ENCODE measurements at regions not wholly inside any gene's neighbourhood (a gene's known extent, or its start where the extent isn't known, plus 50 kb on each side); places are given as distances from the start of the nearest gene placed in this dataset.

DNA sequence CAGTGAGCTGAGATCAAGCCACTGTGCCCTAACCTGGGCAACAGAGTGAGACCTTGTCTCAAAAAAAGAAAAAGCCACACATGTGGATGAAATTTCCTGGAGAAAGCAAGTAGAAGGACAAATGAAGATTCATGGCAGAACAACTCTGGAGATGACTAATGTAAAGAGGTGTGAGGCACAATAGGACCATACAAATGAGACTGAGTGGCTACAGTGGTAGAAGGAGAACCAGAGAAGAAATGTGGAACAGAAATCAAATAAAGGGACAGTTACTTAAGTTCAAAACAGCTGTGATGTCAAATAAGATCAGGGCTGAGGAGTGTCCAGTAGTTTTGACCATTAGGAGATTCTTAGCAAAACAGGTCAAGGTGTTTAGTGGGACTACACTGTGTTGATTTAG lies 130.9 kb upstream of the CDK6 start:
- H3K9me3 ChIP-seq (ENCODE audit: control insufficient read depth in 4 of 4, low read length in 3 of 4) = no peaks in the 10 kb centered on the region
- DNase-seq (ENCODE audit: low spot score) = no peak
- peaks cover 0 to 3% (median 1%) of the 10 kb centered on the region in 4 donors for H3K27me3 ChIP-seq (ENCODE audit: control insufficient read depth in 4 of 4, insufficient read depth in 4 of 4, low read length in 3 of 4)
- H3K36me3 ChIP-seq (ENCODE audit: control insufficient read depth in 4 of 4, insufficient read depth in 3 of 4, low read depth in 1 of 4, low read length in 3 of 4) = no peaks in the 10 kb centered on the region
- no peak overlapping the region for H3K27ac ChIP-seq (ENCODE audit: low read depth in 1 of 2, low read length in 2 of 2)
- H3K4me1 ChIP-seq (ENCODE audit: control insufficient read depth in 4 of 4, insufficient read depth in 4 of 4, low read length in 3 of 4) = no peaks in the 10 kb centered on the region
- H3K9ac ChIP-seq (ENCODE audit: low read depth in 1 of 2, low read length in 2 of 2) = no peak overlapping the region
- no peak overlapping the region for H3K4me3 ChIP-seq (ENCODE audit: low read depth in 1 of 3, low read length in 3 of 3)
- TF ChIP-seq HNF4A (conservative IDR thresholded peaks at IDR 0.05) = no peak
- no peak for TF ChIP-seq MAX (IDR thresholded peaks at IDR 0.05)
- TF ChIP-seq YY1 (IDR thresholded peaks at IDR 0.05) = no peak
- TF ChIP-seq, protein P1, sequence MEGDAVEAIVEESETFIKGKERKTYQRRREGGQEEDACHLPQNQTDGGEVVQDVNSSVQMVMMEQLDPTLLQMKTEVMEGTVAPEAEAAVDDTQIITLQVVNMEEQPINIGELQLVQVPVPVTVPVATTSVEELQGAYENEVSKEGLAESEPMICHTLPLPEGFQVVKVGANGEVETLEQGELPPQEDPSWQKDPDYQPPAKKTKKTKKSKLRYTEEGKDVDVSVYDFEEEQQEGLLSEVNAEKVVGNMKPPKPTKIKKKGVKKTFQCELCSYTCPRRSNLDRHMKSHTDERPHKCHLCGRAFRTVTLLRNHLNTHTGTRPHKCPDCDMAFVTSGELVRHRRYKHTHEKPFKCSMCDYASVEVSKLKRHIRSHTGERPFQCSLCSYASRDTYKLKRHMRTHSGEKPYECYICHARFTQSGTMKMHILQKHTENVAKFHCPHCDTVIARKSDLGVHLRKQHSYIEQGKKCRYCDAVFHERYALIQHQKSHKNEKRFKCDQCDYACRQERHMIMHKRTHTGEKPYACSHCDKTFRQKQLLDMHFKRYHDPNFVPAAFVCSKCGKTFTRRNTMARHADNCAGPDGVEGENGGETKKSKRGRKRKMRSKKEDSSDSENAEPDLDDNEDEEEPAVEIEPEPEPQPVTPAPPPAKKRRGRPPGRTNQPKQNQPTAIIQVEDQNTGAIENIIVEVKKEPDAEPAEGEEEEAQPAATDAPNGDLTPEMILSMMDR (IDR thresholded peaks at IDR 0.05; ENCODE audit: low read depth, low read length, missing input control) = no peak
- TF ChIP-seq RAD21 (IDR thresholded peaks at IDR 0.05) = no peak
- no peak for TF ChIP-seq GABPA (IDR thresholded peaks at IDR 0.05 in 1 of 2, conservative IDR thresholded peaks at IDR 0.05 in 1 of 2)
- TF ChIP-seq NR2F2 (IDR thresholded peaks at IDR 0.05) = no peak
- no peak for TF ChIP-seq TAF1 (conservative IDR thresholded peaks at IDR 0.05)
- TF ChIP-seq, protein P2, sequence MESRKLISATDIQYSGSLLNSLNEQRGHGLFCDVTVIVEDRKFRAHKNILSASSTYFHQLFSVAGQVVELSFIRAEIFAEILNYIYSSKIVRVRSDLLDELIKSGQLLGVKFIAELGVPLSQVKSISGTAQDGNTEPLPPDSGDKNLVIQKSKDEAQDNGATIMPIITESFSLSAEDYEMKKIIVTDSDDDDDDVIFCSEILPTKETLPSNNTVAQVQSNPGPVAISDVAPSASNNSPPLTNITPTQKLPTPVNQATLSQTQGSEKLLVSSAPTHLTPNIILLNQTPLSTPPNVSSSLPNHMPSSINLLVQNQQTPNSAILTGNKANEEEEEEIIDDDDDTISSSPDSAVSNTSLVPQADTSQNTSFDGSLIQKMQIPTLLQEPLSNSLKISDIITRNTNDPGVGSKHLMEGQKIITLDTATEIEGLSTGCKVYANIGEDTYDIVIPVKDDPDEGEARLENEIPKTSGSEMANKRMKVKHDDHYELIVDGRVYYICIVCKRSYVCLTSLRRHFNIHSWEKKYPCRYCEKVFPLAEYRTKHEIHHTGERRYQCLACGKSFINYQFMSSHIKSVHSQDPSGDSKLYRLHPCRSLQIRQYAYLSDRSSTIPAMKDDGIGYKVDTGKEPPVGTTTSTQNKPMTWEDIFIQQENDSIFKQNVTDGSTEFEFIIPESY (IDR thresholded peaks at IDR 0.05) = no peak
- TF ChIP-seq FOXA1 (IDR thresholded peaks at IDR 0.05) = no peak
- TF ChIP-seq ATF3 (IDR thresholded peaks at IDR 0.05) = no peak
- TF ChIP-seq FOXA2 (IDR thresholded peaks at IDR 0.05) = no peak
- TF ChIP-seq EGR1 (IDR thresholded peaks at IDR 0.05; ENCODE audit: low read depth in 2 of 2) = no peak

DNA sequence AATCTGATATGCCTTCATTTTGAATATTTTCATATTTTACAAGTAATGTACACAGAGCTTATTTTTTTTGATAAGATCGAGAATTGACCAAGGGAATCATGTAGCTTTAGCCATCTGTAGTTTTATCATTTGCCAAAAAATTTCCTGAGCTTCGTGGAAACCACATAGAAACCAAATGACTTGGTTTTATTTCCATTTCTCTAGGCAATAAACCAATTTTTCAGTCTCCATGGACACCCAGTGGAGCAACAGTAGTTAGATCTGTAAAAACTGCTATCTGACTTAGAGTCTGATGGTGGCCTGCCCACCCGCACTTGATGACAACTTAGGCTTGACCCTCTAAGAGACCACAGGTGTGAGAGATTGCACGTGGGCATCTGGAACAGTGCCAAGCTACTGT lies 127.8 kb upstream of the CDK6 start:
- no peaks in the 10 kb centered on the region for H3K9me3 ChIP-seq (ENCODE audit: control insufficient read depth in 4 of 4, low read length in 3 of 4)
- H3K4me3 ChIP-seq (ENCODE audit: low read depth in 1 of 3, low read length in 3 of 3) = no peak overlapping the region
- WGBS = 73% methylated on average over 4 of the region's 4 CpGs
- TF ChIP-seq EGR1 (IDR thresholded peaks at IDR 0.05; ENCODE audit: low read depth in 2 of 2) (no peak), YY1 (IDR thresholded peaks at IDR 0.05) (no peak), SP1 (IDR thresholded peaks at IDR 0.05) (no peak), REST (IDR thresholded peaks at IDR 0.05) (no peak), FOXA2 (IDR thresholded peaks at IDR 0.05) (no peak), HNF4A (conservative IDR thresholded peaks at IDR 0.05) (no peak)
- TF ChIP-seq, protein P1 (IDR thresholded peaks at IDR 0.05; ENCODE audit: low read depth, low read length, missing input control) = no peak
- no peak overlapping the region for H3K9ac ChIP-seq (ENCODE audit: low read depth in 1 of 2, low read length in 2 of 2)
- no peaks in the 10 kb centered on the region for H3K36me3 ChIP-seq (ENCODE audit: control insufficient read depth in 4 of 4, insufficient read depth in 3 of 4, low read depth in 1 of 4, low read length in 3 of 4)
- no peaks in the 10 kb centered on the region for H3K4me1 ChIP-seq (ENCODE audit: control insufficient read depth in 4 of 4, insufficient read depth in 4 of 4, low read length in 3 of 4)
- H3K27me3 ChIP-seq (ENCODE audit: control insufficient read depth in 4 of 4, insufficient read depth in 4 of 4, low read length in 3 of 4) = peaks cover 0 to 3% (median 1%) of the 10 kb centered on the region in 4 donors
- H3K27ac ChIP-seq (ENCODE audit: low read depth in 1 of 2, low read length in 2 of 2) = no peak overlapping the region
- no peak for DNase-seq (ENCODE audit: low spot score)

Measured in liver (tissue), 8 donors.